Fibroblast of lung (primary cell): ENCODE measurements at regions not wholly inside any gene's neighbourhood (a gene's known extent, or its start where the extent isn't known, plus 50 kb on each side); places are given as distances from the start of the nearest gene placed in this dataset.

Experiments
- CTCF ChIP-seq, 2 donors: IDR thresholded peaks in 1 of 2; conservative IDR thresholded peaks in 1 of 2; 1 replicate in 1 of 2; 2 replicates in 1 of 2; pipeline ENCODE4 v1.5.1; 2011 to 2012; ENCODE audit warnings: low read length in 2 of 2, control low read depth in 1 of 2, inconsistent platforms in 1 of 2, low read depth in 1 of 2, mild to moderate bottlenecking in 1 of 2
- EZH2 ChIP-seq: IDR thresholded peaks from 2 replicates; pipeline ENCODE4 v1.5.1; 2012; ENCODE audit warnings: low read length, control low read depth, mild to moderate bottlenecking; ENCODE audit errors: missing control alignments

GRCh38 chr1:94709891-94710581 is 110.1 kb upstream of the SLC44A3 start:
- TF ChIP-seq EZH2, result no peak
- no peak for TF ChIP-seq CTCF (conservative IDR thresholded peaks at IDR 0.05 in 1 of 2, IDR thresholded peaks at IDR 0.05 in 1 of 2; ENCODE audit: low read depth in 1 of 2, low read length in 2 of 2)
